PC-9 (cell line): ENCODE measurements at regions not wholly inside any gene's neighbourhood (a gene's known extent, or its start where the extent isn't known, plus 50 kb on each side); places are given as distances from the start of the nearest gene placed in this dataset.
"Not testable (repeated sequence)": the region's sequence is repeated elsewhere in the genome, so short reads cannot be mapped to it uniquely, and the experiment has no call there.

ENCODE experiments used
- BruUV-seq: library from RNA; stranded (reverse); fragments of 400-500 nt; replicated peaks from 2 replicates; lab custom pipeline; 2021; lab: Mats Ljungman, UMichigan
- CTCF ChIA-PET: fragments of 300-600 bp; sonication (Branson Sonifier 250); formaldehyde crosslinking; loops from one replicate; lab custom pipeline; 2022; ENCODE audit warnings: antibody characterized with exemption; lab: Charles Lee
- POLR2A ChIA-PET: fragments of 300-600 bp; sonication (Branson Sonifier 250); formaldehyde crosslinking; loops from one replicate; lab custom pipeline; 2022; ENCODE audit warnings: antibody characterized with exemption; ENCODE audit not compliant: unreplicated experiment; lab: Charles Lee
- DNase-seq, 2 experiments: peaks; one replicate each; pipeline versions ENCODE4 v3.0.0 to v3.0.0-alpha.2; 2015 to 2022; ENCODE audit warnings: mixed read lengths in 1 of 2
- H2AFZ ChIP-seq: fragments of 200-600 bp; sonication (generic); 2 replicates; pipeline ENCODE4 v1.8.1; 2017; ENCODE audit warnings: antibody characterized with exemption
- H3F3A ChIP-seq: fragments of 200-600 bp; sonication (generic); 2 replicates; pipeline ENCODE4 v1.8.1; 2017; ENCODE audit warnings: antibody characterized with exemption, mild to moderate bottlenecking, low read depth; ENCODE audit not compliant: insufficient read depth
- H3K27ac ChIP-seq: fragments of 200-600 bp; sonication (generic); 2 replicates; pipeline ENCODE4 v1.6.1; 2016; ENCODE audit warnings: mixed run types
- H3K27me3 ChIP-seq: fragments of 200-600 bp; sonication (generic); 2 replicates; pipeline ENCODE4 v1.6.1; 2016; ENCODE audit warnings: low read depth, mixed run types; ENCODE audit not compliant: insufficient read depth
- H3K36me3 ChIP-seq: fragments of 200-600 bp; sonication (generic); 2 replicates; pipeline ENCODE4 v1.6.1; 2016; ENCODE audit warnings: low read depth, mixed run types
- H3K4me1 ChIP-seq: fragments of 200-600 bp; sonication (generic); replicated peaks from 2 replicates; pipeline ENCODE4 v1.6.1; 2016; ENCODE audit warnings: mixed run types; ENCODE audit not compliant: insufficient read depth
- H3K4me2 ChIP-seq: fragments of 200-600 bp; sonication (generic); 2 replicates; pipeline ENCODE4 v1.6.1; 2017; ENCODE audit warnings: mixed run types
- H3K4me3 ChIP-seq: fragments of 200-600 bp; sonication (generic); 2 replicates; pipeline ENCODE4 v1.6.1; 2016; ENCODE audit warnings: mixed run types
- H3K79me2 ChIP-seq: fragments of 200-600 bp; sonication (generic); 2 replicates; pipeline ENCODE4 v1.6.1; 2017; ENCODE audit warnings: low read depth, mixed run types
- H3K9me2 ChIP-seq: fragments of 200-600 bp; sonication (generic); 2 replicates; pipeline ENCODE4 v1.8.1; 2017; ENCODE audit warnings: mild to moderate bottlenecking; ENCODE audit not compliant: insufficient read depth
- H3K9me3 ChIP-seq: fragments of 200-600 bp; sonication (generic); 2 replicates; pipeline ENCODE4 v1.8.1; 2016; ENCODE audit warnings: low read depth; ENCODE audit not compliant: insufficient read depth
- H4K20me1 ChIP-seq: fragments of 200-600 bp; sonication (generic); 2 replicates; pipeline ENCODE4 v1.8.1; 2017; ENCODE audit not compliant: insufficient read depth
- EZH2 ChIP-seq: fragments of 200-600 bp; sonication (generic); IDR thresholded peaks from 2 replicates; pipeline ENCODE4 v1.8.0; 2017; ENCODE audit warnings: antibody characterized with exemption, low read depth
- intact Hi-C: fragments of 100-400 bp; cut with micrococcal nuclease; formaldehyde crosslinking; loops from one replicate; pipeline ENCODE4 v1.10.0; 2022; ENCODE audit not compliant: unreplicated experiment
- TF ChIP-seq, protein P1 (sequence below): fragments of 200-600 bp; sonication (generic); conservative IDR thresholded peaks from 2 replicates; pipeline ENCODE4 v1.6.1; 2017; ENCODE audit warnings: mixed run types, antibody characterized with exemption, mild to moderate bottlenecking, moderate library complexity

DNA sequence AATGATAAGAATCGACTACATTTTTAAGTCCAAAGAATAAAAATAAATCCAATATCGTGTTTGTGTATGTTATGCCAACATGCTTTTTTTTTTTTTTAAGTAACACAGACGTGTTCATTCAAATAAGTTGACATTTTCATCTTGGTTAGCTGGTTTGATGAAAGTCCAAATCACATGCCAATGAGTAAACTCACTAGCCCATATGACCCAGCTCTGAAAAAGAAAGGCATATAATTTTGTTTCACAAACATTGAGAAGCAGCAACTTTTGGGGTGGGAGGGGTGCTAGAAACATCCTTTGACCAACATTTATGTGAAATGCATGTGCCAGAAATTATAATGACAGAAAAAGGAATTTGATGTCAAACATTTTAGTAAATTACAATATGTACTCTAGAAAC lies 61.6 kb upstream of the SPP1 start:
- Histone ChIP-seq H3K9me2 (no peaks in the 10 kb centered on the region), H4K20me1 (no peaks in the 10 kb centered on the region), H3K4me3 (no peak overlapping the region), H3K36me3 (no peaks in the 10 kb centered on the region), H3K79me2 (no peaks in the 10 kb centered on the region), H3K4me1 (peaks cover 17% of the 10 kb centered on the region), H3K27ac (no peak overlapping the region), H3F3A (no peaks in the 10 kb centered on the region), H3K27me3 (no peaks in the 10 kb centered on the region), H3K9me3 (no peaks in the 10 kb centered on the region), H3K4me2 (no peak overlapping the region), H2AFZ (no peak overlapping the region)
- intact Hi-C loops: no loop called here
- ChIA-PET POLR2A (no interaction called here), CTCF (no interaction called here)
- TF ChIP-seq, protein P1, sequence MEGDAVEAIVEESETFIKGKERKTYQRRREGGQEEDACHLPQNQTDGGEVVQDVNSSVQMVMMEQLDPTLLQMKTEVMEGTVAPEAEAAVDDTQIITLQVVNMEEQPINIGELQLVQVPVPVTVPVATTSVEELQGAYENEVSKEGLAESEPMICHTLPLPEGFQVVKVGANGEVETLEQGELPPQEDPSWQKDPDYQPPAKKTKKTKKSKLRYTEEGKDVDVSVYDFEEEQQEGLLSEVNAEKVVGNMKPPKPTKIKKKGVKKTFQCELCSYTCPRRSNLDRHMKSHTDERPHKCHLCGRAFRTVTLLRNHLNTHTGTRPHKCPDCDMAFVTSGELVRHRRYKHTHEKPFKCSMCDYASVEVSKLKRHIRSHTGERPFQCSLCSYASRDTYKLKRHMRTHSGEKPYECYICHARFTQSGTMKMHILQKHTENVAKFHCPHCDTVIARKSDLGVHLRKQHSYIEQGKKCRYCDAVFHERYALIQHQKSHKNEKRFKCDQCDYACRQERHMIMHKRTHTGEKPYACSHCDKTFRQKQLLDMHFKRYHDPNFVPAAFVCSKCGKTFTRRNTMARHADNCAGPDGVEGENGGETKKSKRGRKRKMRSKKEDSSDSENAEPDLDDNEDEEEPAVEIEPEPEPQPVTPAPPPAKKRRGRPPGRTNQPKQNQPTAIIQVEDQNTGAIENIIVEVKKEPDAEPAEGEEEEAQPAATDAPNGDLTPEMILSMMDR: no peak
- no peak for TF ChIP-seq EZH2
- no TSS peak for BruUV-seq
- no peak for DNase-seq

DNA sequence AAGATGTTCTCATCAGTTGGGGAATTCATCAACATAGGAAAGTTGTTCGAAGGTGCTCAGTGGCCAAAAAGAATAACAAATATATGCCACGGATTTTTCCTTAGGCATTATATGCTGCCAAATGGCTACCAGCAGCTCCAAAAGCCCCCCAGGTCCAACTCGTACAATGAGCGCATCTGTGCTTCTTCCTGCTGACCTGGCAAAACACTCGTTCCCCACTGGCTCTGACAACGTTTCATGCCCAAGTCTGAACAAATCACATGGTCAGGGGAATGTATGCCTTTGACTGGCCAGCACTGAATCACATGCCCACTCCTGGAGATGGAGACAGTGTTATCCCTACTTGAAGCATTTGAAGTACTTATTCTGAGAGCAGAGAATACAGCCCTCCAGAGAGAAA lies 59.9 kb upstream of the SPP1 start:
- no peak overlapping the region for H3K4me2 ChIP-seq
- ChIA-PET CTCF (interaction anchor here (0.6 kb wide), 1 partner anchor 100 kb away, joined by 4 read pairs; no protein-coding TSS in a partner anchor), POLR2A (no interaction called here)
- BruUV-seq: no TSS peak
- TF ChIP-seq EZH2: no peak
- TF ChIP-seq, protein P1: no peak
- H4K20me1 ChIP-seq: no peaks in the 10 kb centered on the region
- 0 out of 2 replicates have a peak overlapping the region, but pooled peaks have one; percentile 65 for H2AFZ ChIP-seq
- H3K36me3 ChIP-seq: no peaks in the 10 kb centered on the region
- H3K27ac ChIP-seq: no peak overlapping the region
- no peaks in the 10 kb centered on the region for H3K79me2 ChIP-seq
- H3F3A ChIP-seq: no peaks in the 10 kb centered on the region
- intact Hi-C loops: no loop called here
- H3K9me3 ChIP-seq: no peaks in the 10 kb centered on the region
- H3K9me2 ChIP-seq: no peaks in the 10 kb centered on the region
- H3K27me3 ChIP-seq: no peaks in the 10 kb centered on the region
- H3K4me3 ChIP-seq: no peak overlapping the region
- peaks cover 11% of the 10 kb centered on the region for H3K4me1 ChIP-seq
- DNase-seq: no peak

DNA sequence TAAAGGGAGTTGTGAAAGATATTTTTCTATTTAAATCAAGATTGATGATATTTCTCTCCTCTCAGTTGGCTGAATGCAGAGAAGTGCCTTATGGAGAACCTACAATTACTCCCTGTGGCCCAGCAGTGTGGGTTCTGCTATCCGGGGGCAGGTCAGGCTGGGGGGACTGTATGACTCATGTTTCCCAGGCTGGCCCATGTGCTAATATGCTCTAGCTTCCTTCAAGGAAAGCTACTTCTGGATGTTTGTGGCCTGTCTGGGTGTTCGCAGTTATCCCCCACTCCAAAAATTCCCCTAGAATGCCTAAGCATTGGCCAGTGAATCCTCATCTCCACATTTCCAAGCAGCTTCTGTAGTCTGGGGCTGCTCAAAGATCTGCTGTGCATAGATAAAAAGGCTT lies 58.9 kb upstream of the SPP1 start:
- Histone ChIP-seq H3K4me2 (no peak overlapping the region), H3K27me3 (no peaks in the 10 kb centered on the region), H3K79me2 (no peaks in the 10 kb centered on the region), H3K36me3 (no peaks in the 10 kb centered on the region), H4K20me1 (no peaks in the 10 kb centered on the region), H3F3A (no peaks in the 10 kb centered on the region), H3K4me3 (no peak overlapping the region), H2AFZ (no peak overlapping the region), H3K4me1 (peaks cover 2% of the 10 kb centered on the region), H3K9me3 (no peaks in the 10 kb centered on the region), H3K9me2 (no peaks in the 10 kb centered on the region), H3K27ac (no peak overlapping the region)
- intact Hi-C loops: no loop called here
- POLR2A ChIA-PET: no interaction called here
- no TSS peak for BruUV-seq
- CTCF ChIA-PET: no interaction called here
- no peak for TF ChIP-seq EZH2
- TF ChIP-seq, protein P1: no peak
- no peak for DNase-seq

DNA sequence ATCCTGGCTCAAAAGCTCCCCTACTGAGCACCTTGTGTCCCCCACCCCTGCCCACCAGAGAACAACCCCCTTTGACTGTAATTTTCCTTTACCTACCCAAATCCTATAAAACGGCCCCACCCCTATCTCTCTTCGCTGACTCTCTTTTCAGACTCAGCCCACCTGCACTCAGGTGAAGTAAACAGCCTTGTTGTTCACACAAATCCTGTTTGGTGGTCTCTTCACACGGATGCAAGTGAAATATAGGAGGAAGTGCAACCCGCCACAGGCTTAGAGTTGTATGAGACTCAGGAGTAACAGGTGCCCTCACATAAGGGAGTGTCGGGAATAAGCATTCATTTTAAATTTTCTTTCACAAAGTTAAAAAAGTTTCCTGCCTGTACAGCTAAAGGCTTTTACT lies 57.6 kb upstream of the SPP1 start:
- POLR2A ChIA-PET, H4K20me1 ChIP-seq, BruUV-seq, H2AFZ ChIP-seq, DNase-seq, H3K4me1 ChIP-seq, intact Hi-C loops, H3F3A ChIP-seq, H3K4me3 ChIP-seq, H3K36me3 ChIP-seq, H3K9me2 ChIP-seq, H3K79me2 ChIP-seq, H3K9me3 ChIP-seq, CTCF ChIA-PET, H3K27ac ChIP-seq, H3K4me2 ChIP-seq, H3K27me3 ChIP-seq: not testable (repeated sequence)
